ENCODE measurements at regions not wholly inside any gene's neighbourhood (a gene's known extent, or its start where the extent isn't known, plus 50 kb on each side); places are given as distances from the start of the nearest gene placed in this dataset.

DNA sequence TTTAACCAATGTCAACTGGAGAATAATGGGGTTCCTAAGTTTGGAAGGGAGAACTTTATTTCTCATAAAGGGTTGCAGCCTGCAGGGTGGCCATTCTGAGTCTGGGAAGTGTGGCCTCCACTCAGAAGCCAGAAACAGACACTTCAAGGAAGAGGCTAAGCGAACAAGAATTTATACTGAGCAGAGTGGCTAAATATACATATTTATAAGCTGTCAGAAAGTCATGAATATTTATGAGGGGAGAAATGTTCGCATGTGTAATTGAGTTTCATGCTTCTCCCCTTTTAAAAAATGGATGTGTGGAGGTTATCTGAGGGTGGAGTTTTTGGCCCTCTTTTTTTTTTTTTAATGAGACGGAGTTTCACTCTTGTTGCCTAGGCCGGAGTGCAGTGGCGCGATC is 78.1 kb upstream of the PLAC8 start:
- Mint-ChIP-seq H3K9me3 (no peaks in the 10 kb centered on the region), H3K4me3 (no peak overlapping the region), H3K36me3 (ENCODE audit: insufficient read depth) (no peaks in the 10 kb centered on the region), H3K27ac (ENCODE audit: low read depth) (no peak overlapping the region), H3K27me3 (no peaks in the 10 kb centered on the region), H3K4me1 (peaks cover 21% of the 10 kb centered on the region)
- DNase-seq (ENCODE audit: low spot score in 2 of 2): no peak
- no peak for ATAC-seq (replicated peaks; ENCODE audit: extremely low read depth, poor library complexity, severe bottlenecking)

DNA sequence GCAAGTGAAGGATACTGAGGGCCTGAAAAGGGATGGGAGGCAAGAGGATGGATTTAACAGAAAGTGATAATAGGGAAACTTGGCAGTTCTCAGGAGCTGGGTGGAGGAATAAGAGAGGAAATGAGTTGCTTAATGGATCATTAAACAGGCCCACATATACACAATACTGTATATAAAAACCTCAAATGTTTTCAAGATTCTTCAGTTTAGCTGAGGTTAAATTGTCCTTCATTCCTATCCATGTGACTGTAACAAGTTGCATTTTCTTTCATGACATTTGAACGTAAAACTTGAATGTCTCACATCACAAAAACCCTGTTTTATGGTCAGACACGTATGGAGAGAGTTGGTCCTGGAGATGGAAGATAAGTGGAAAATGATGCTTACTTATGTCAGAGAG is 76.5 kb upstream of the PLAC8 start:
- no peaks in the 10 kb centered on the region for H3K27me3 Mint-ChIP-seq
- DNase-seq (ENCODE audit: low spot score in 2 of 2): no peak
- H3K4me1 Mint-ChIP-seq: peaks cover 12% of the 10 kb centered on the region
- no peaks in the 10 kb centered on the region for H3K36me3 Mint-ChIP-seq (ENCODE audit: insufficient read depth)
- no peak overlapping the region for H3K27ac Mint-ChIP-seq (ENCODE audit: low read depth)
- no peak overlapping the region for H3K4me3 Mint-ChIP-seq
- no peaks in the 10 kb centered on the region for H3K9me3 Mint-ChIP-seq
- no peak for ATAC-seq (replicated peaks; ENCODE audit: extremely low read depth, poor library complexity, severe bottlenecking)

DNA sequence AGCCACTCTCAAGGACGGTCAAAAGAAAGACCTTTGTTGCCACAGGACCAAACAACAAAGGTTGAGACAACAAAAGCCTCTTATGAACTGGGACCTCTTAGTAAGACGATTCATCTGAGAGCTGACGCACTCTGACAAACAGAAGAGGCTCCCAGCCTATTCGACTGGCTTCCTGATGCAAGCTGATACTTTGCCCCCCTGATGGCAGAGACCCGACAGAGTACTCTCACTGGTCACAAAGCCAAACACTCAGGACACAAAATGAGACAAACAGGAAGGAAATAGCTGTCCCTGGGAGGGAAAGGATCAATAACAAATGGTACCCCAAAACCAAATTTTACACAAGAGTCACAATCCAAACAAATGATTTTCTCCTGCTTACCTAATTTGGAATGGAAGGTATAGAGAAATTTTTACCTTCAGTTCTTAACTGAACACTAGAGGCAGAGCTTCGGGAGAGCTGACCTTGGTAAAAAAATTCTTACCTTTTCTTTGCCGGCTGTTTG is 75.2 kb upstream of the PLAC8 start:
- no peaks in the 10 kb centered on the region for H3K36me3 Mint-ChIP-seq (ENCODE audit: insufficient read depth)
- no peak for DNase-seq (ENCODE audit: low spot score in 2 of 2)

DNA sequence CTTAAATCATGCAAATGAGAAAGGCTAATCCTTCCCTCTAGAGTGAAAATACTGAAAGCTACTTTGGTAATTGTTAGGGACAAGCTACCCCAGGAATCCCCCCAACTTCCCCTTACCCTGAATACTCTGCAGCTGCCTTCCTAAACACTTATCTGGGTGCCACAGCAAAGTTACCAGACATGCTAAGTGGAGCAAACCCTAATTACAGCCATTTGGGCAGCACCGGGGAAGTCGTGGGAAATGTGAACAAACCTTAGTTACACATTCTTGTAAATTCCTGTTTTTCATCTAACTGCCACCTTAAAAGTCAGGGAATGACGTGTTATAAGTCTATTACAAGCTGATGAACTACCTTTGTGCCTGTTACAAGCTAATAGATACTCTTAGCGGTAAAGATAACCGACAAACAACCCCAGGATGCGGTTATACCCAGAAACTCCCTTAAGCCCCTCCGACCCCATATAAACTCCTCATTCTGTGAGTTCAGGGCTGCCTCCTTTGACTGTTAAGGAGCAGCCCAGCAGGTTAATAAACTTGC is 66.0 kb upstream of the PLAC8 start:
- H3K27me3 Mint-ChIP-seq: no peaks in the 10 kb centered on the region
- DNase-seq (ENCODE audit: low spot score in 2 of 2) (no peak), ATAC-seq (replicated peaks; ENCODE audit: extremely low read depth, poor library complexity, severe bottlenecking) (no peak)
- no peaks in the 10 kb centered on the region for H3K9me3 Mint-ChIP-seq
- peaks cover 2% of the 10 kb centered on the region for H3K36me3 Mint-ChIP-seq (ENCODE audit: insufficient read depth)
- no peak overlapping the region for H3K27ac Mint-ChIP-seq (ENCODE audit: low read depth)
- H3K4me1 Mint-ChIP-seq: peaks cover 2% of the 10 kb centered on the region
- no peak overlapping the region for H3K4me3 Mint-ChIP-seq

More for the DNA sequence above, 75.2 kb upstream of the PLAC8 start:
- no peaks in the 10 kb centered on the region for H3K27me3 Mint-ChIP-seq
- H3K4me1 Mint-ChIP-seq: peaks cover 4% of the 10 kb centered on the region
- no peak overlapping the region for H3K27ac Mint-ChIP-seq (ENCODE audit: low read depth)
- no peaks in the 10 kb centered on the region for H3K9me3 Mint-ChIP-seq
- ATAC-seq (replicated peaks; ENCODE audit: extremely low read depth, poor library complexity, severe bottlenecking): no peak
- no peak overlapping the region for H3K4me3 Mint-ChIP-seq

DNA sequence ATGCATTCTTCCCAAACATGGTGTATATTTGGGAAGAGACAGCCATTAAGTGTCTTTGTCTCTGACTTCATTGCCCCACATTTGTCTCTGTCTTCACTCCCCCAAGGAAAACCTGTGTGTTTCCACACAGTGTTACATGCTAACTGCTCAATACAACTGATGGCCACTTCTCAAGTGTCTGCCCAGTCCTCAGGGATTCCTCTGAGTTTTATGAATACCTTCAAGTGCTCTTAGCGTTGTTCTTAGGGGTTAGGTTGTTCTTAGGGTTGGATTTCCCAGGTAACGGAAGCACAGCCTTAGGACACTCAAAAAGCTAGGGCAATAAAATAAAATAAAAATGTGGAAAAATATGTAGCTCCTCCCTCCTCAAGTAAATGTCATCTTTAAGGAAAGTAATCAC is 64.7 kb upstream of the PLAC8 start:
- Mint-ChIP-seq H3K27ac (ENCODE audit: low read depth) (no peak overlapping the region), H3K4me3 (no peak overlapping the region), H3K36me3 (ENCODE audit: insufficient read depth) (peaks cover 2% of the 10 kb centered on the region), H3K4me1 (peaks cover 15% of the 10 kb centered on the region), H3K9me3 (no peaks in the 10 kb centered on the region), H3K27me3 (no peaks in the 10 kb centered on the region)
- ATAC-seq (replicated peaks; ENCODE audit: extremely low read depth, poor library complexity, severe bottlenecking) (no peak), DNase-seq (ENCODE audit: low spot score in 2 of 2) (no peak)

DNA sequence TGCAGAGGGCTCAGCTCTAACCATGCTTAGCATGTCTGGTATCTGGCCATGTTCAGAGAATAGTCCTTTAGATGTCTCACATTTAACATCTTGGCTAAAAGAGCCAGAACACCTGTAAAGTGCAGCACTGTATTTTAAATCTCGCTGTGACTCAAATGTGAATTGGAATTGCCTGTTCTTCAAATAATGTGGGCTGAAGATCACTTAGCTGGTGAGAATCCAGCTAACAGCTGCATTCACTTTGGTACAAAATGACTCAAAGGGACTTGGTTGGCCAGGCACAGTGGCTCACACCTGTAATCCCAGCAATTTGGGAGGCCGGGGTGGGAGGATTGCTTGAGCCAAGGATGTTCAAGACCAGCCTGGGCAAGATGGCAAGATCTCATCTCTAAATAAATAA is 63.5 kb upstream of the PLAC8 start:
- Mint-ChIP-seq H3K4me1 (peaks cover 15% of the 10 kb centered on the region), H3K4me3 (no peak overlapping the region), H3K36me3 (ENCODE audit: insufficient read depth) (peaks cover 2% of the 10 kb centered on the region), H3K9me3 (no peaks in the 10 kb centered on the region), H3K27ac (ENCODE audit: low read depth) (no peak overlapping the region), H3K27me3 (no peaks in the 10 kb centered on the region)
- ATAC-seq (replicated peaks; ENCODE audit: extremely low read depth, poor library complexity, severe bottlenecking) (no peak), DNase-seq (ENCODE audit: low spot score in 2 of 2) (no peak)

DNA sequence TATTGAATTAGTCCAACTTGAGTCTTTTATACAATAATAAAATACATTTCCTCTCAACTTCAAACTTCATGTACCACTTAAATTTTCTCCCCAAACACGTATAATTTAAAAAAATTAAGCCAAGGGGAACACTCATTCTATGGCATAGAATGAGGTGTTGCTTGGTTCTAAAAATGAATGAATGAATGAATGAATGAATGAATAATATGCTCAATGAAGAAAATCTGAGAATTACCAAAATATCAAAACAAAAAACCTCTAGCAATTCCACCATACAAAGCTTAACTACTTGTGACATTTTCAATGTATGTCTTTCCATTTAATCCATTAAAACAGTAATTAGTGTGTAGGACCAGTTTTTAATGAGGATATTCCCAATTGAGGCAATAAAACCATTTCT is 62.7 kb upstream of the PLAC8 start:
- DNase-seq (ENCODE audit: low spot score in 2 of 2): no peak
- ATAC-seq (replicated peaks; ENCODE audit: extremely low read depth, poor library complexity, severe bottlenecking): no peak
- Mint-ChIP-seq H3K27ac (ENCODE audit: low read depth) (no peak overlapping the region), H3K27me3 (no peaks in the 10 kb centered on the region), H3K36me3 (ENCODE audit: insufficient read depth) (peaks cover 2% of the 10 kb centered on the region), H3K4me1 (peaks cover 15% of the 10 kb centered on the region), H3K4me3 (no peak overlapping the region), H3K9me3 (no peaks in the 10 kb centered on the region)

DNA sequence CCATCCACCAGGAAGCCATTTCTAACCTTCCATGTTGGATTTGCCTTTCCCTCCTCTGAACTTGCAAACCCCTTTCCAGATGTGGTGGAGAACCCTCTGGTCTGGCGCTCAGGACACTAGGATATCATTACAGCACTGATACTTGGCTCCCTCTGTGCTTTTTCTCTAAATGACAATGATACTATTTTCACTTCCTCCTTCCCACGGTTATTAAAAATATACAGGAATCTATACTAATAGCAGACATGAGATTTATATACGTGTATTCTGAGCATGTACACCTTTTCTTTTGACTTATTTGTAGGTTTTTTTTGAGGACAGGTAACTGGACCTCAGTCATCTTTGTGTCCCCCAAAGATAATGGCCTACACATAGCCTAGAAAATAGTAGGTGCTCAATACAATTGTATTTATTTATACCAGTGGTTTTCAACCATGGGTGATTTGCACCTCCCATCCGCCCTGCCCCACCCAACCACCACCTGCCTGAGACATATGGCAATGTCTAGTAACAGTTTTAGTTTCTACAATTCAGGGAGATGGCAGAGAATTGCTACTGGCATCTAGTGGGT is 60.4 kb upstream of the PLAC8 start:
- H3K36me3 Mint-ChIP-seq (ENCODE audit: insufficient read depth): no peaks in the 10 kb centered on the region
- H3K4me3 Mint-ChIP-seq: no peak overlapping the region
- H3K27ac Mint-ChIP-seq (ENCODE audit: low read depth): no peak overlapping the region
- peaks cover 15% of the 10 kb centered on the region for H3K4me1 Mint-ChIP-seq
- ATAC-seq (replicated peaks; ENCODE audit: extremely low read depth, poor library complexity, severe bottlenecking) (no peak), DNase-seq (ENCODE audit: low spot score in 2 of 2) (no peak)
- no peaks in the 10 kb centered on the region for H3K9me3 Mint-ChIP-seq
- H3K27me3 Mint-ChIP-seq: no peaks in the 10 kb centered on the region

DNA sequence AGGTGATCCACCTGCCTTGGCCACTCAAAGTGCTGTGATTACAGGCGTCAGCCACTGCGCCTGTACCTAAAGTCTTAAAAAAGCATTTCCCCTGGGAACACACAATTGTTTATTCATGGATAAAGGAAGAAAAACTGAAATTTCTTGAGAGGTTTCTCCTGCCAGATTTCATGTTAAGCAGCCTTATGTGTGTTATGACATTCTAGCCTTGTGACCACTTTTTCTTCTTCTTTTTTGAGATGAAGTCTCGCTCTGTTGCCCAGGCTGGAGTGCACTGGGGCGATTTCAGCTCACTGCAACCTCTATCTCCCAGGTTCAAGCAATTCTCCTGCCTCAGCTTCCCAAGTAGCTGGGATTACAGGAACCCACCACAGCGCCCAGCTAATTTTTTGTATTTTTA is 57.8 kb upstream of the PLAC8 start:
- peaks cover 15% of the 10 kb centered on the region for H3K4me1 Mint-ChIP-seq
- H3K9me3 Mint-ChIP-seq: no peaks in the 10 kb centered on the region
- no peak for DNase-seq (ENCODE audit: low spot score in 2 of 2)

DNA sequence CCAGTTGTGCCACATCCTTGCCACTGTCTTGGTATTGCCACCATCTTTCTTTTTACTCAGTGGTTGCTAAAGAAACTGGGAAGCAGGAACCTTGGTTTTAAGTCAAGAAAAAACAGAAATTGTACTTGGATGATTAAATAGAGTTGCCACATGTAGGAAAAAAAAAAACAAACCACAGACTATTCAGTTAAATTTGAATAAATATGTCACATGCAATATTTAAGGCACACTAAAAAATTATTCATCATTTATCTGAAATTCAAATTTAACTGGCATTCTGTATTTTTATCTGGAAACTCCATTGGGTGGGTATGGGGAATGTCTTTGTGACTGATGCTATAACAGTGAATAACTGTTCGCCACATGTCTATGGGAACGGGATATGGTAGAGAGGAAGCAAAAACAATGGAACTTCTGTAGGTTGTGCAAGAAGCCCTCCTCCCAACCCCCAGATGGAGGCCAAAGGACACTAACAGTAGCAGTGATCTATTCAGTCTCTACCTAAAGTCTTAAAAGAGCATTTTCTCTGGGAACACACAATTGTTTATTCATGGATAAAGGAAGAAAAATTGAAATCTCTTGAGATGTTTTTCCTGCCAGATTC is 57.0 kb upstream of the PLAC8 start:
- no peak overlapping the region for H3K4me3 Mint-ChIP-seq
- peaks cover 2% of the 10 kb centered on the region for H3K36me3 Mint-ChIP-seq (ENCODE audit: insufficient read depth)
- no peak for ATAC-seq (replicated peaks; ENCODE audit: extremely low read depth, poor library complexity, severe bottlenecking)
- H3K9me3 Mint-ChIP-seq: no peaks in the 10 kb centered on the region
- H3K27ac Mint-ChIP-seq (ENCODE audit: low read depth): no peak overlapping the region
- no peak for DNase-seq (ENCODE audit: low spot score in 2 of 2)
- peaks cover 24% of the 10 kb centered on the region for H3K4me1 Mint-ChIP-seq
- H3K27me3 Mint-ChIP-seq: no peaks in the 10 kb centered on the region

More for the DNA sequence above, 57.8 kb upstream of the PLAC8 start:
- Mint-ChIP-seq H3K36me3 (ENCODE audit: insufficient read depth) (no peaks in the 10 kb centered on the region), H3K4me3 (no peak overlapping the region), H3K27ac (ENCODE audit: low read depth) (no peak overlapping the region), H3K27me3 (no peaks in the 10 kb centered on the region)
- no peak for ATAC-seq (replicated peaks; ENCODE audit: extremely low read depth, poor library complexity, severe bottlenecking)

DNA sequence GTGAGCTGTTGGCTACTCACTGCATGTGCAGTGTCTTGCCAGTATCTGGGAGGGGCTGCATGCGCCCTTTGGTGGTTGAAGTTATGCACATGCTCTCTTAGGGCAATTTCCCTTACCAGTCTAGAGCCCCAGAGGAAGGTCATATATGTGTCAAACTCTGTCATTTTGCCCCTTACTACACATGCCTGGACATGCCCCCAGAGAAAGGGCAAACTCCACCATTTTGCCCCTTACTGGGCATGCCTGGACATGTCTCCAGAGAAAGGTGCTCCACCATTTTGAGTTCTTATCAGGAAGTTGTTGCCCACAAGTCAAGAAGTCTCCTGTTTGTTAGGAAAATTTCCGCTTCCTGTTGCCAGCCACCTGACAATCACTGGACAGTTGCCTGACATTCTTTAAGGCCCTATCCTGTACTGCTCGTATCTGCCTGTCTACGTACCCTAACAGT is 56.4 kb upstream of the PLAC8 start:
- Mint-ChIP-seq H3K27me3 (no peaks in the 10 kb centered on the region), H3K4me3 (no peak overlapping the region), H3K27ac (ENCODE audit: low read depth) (no peak overlapping the region), H3K9me3 (no peaks in the 10 kb centered on the region), H3K4me1 (peaks cover 29% of the 10 kb centered on the region), H3K36me3 (ENCODE audit: insufficient read depth) (peaks cover 2% of the 10 kb centered on the region)
- no peak for ATAC-seq (replicated peaks; ENCODE audit: extremely low read depth, poor library complexity, severe bottlenecking)
- DNase-seq (ENCODE audit: low spot score in 2 of 2): no peak

All from central memory CD8-positive, alpha-beta T cell (primary cell).